Tibial artery (tissue), 4 donors: ENCODE measurements at regions not wholly inside any gene's neighbourhood (a gene's known extent, or its start where the extent isn't known, plus 50 kb on each side); places are given as distances from the start of the nearest gene placed in this dataset.

ENCODE experiments used
- DNase-seq, 2 donors: peaks; one replicate each; pipeline ENCODE4 v3.0.0-alpha.2; 2019
- H3K27ac ChIP-seq, 2 donors: fragments of 200-600 bp; sonication (generic) in 1 of 2; 1 replicate in 1 of 2; 2 replicates in 1 of 2; pipeline ENCODE4 v1.5.1; 2018 to 2019; ENCODE audit warnings: mild to moderate bottlenecking in 1 of 2
- H3K27me3 ChIP-seq, 2 donors: fragments of 200-600 bp; sonication (generic) in 1 of 2; one replicate each; pipeline versions ENCODE4 v1.5.1 to v1.6.0; 2016 to 2019
- H3K36me3 ChIP-seq, 3 donors: fragments of 200-600 bp; sonication (generic) in 2 of 3; one replicate each; pipeline ENCODE4 v1.5.1; 2016 to 2019; ENCODE audit warnings: mild to moderate bottlenecking in 2 of 3
- H3K4me1 ChIP-seq, 4 donors: fragments of 200-600 bp; sonication (generic) in 2 of 4; 1 replicate in 3 of 4; 2 replicates in 1 of 4; pipeline ENCODE4 v1.5.1; 2016 to 2019
- H3K4me3 ChIP-seq, 2 donors: fragments of 200-600 bp; sonication (generic) in 1 of 2; 1 replicate in 1 of 2; 2 replicates in 1 of 2; pipeline ENCODE4 v1.5.1; 2018 to 2019; ENCODE audit warnings: mild to moderate bottlenecking in 2 of 2
- H3K9me3 ChIP-seq, 3 donors: fragments of 200-600 bp; sonication (generic) in 1 of 3; one replicate each; pipeline ENCODE4 v1.5.1; 2016 to 2019
- intact Hi-C: fragments of 100-400 bp; cut with DNase I; formaldehyde crosslinking; loops from one replicate; pipeline ENCODE4 v1.15.0; 2023; ENCODE audit warnings: low total_unique reads
- TF ChIP-seq, protein P1 (sequence below), 2 experiments: fragments of 200-600 bp in 1 of 2; fragments of 450-650 bp in 1 of 2; IDR thresholded peaks; one replicate each; pipeline ENCODE4 v1.5.1; 2017 to 2019; ENCODE audit warnings: antibody characterized with exemption in 2 of 2, mild to moderate bottlenecking in 1 of 2, moderate library complexity in 1 of 2

DNA sequence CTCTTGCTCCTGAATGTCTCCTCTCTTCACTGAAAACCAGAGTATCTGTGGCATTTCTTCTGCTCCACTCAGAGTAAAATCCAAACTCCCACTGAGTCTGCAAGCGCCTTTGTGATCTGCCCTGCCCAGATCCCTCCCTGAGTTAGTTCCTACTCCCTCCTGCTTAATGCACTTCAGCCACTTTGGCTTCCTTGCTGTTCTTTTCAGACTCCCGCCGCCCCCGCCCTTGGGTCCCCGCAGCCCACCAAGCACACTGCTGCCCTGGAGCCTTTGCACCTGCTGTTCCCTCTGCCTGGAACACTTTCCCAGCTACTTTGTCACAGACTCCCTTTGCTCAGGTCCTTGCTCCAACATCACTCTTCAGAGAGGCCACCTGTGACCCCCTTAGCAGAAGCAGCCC is 127.2 kb upstream of the SLC25A48 start:
- Histone ChIP-seq H3K27ac (no peak overlapping the region), H3K36me3 (no peaks in the 10 kb centered on the region), H3K9me3 (no peaks in the 10 kb centered on the region), H3K4me1 (no peaks in the 10 kb centered on the region), H3K27me3 (peaks cover 0 to 4% of the 10 kb centered on the region in 2 donors), H3K4me3 (no peak overlapping the region)
- intact Hi-C loops, result no loop called here
- TF ChIP-seq, protein P1, sequence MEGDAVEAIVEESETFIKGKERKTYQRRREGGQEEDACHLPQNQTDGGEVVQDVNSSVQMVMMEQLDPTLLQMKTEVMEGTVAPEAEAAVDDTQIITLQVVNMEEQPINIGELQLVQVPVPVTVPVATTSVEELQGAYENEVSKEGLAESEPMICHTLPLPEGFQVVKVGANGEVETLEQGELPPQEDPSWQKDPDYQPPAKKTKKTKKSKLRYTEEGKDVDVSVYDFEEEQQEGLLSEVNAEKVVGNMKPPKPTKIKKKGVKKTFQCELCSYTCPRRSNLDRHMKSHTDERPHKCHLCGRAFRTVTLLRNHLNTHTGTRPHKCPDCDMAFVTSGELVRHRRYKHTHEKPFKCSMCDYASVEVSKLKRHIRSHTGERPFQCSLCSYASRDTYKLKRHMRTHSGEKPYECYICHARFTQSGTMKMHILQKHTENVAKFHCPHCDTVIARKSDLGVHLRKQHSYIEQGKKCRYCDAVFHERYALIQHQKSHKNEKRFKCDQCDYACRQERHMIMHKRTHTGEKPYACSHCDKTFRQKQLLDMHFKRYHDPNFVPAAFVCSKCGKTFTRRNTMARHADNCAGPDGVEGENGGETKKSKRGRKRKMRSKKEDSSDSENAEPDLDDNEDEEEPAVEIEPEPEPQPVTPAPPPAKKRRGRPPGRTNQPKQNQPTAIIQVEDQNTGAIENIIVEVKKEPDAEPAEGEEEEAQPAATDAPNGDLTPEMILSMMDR (IDR thresholded peaks at IDR 0.05), result no peak
- no peak for DNase-seq

DNA sequence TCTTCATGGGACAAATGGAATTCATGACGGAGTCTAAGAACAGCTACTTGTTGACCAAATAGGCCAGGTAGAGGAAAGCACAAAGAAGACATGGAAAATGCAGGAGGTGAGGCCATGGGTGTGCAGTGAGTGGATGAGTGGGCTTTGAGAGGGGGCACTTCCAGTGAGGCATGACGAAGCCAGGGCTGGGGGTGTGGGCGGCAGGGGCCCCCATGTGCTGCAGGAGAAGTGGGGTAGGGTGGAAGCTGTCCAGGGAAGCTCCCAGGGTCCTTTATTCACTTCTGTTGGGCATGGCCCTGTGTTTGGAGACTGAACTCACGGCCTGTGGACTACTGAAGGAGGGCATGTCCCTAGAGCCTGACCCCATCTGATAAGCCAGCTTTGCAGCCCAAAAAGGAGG is 127.6 kb upstream of the SLC25A48 start:
- H3K4me3 ChIP-seq, result no peak overlapping the region
- no peak for DNase-seq
- H3K4me1 ChIP-seq, result no peaks in the 10 kb centered on the region
- intact Hi-C loops, result no loop called here
- no peaks in the 10 kb centered on the region for H3K36me3 ChIP-seq
- no peak overlapping the region for H3K27ac ChIP-seq
- no peaks in the 10 kb centered on the region for H3K9me3 ChIP-seq
- TF ChIP-seq, protein P1 (IDR thresholded peaks at IDR 0.05), result no peak
- peaks cover 0 to 4% of the 10 kb centered on the region in 2 donors for H3K27me3 ChIP-seq

DNA sequence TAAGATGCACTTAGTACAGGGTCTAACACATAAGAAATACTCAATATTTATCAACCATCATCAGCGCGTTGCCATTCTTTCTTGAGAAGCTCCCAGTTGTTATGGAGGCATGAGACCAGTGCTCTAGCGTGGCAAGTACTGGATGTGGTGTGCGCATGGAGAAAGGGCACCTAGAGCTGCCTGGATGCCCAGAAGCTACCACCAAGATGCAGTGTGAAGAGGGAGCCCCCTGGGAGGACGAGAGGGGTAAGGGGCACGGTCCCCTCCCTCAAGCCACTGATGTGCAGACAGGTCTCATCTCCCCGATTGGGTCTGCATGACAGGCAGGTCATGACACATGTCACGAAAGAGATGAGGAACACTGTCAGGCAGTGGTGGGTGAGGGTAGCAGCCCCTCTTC is 127.7 kb upstream of the CXCL14 start:
- Histone ChIP-seq H3K9me3 (no peaks in the 10 kb centered on the region), H3K27me3 (peaks cover 0 to 4% of the 10 kb centered on the region in 2 donors), H3K4me1 (no peaks in the 10 kb centered on the region), H3K36me3 (no peaks in the 10 kb centered on the region), H3K4me3 (no peak overlapping the region), H3K27ac (no peak overlapping the region)
- no peak for DNase-seq
- TF ChIP-seq, protein P1 (IDR thresholded peaks at IDR 0.05), result no peak
- intact Hi-C loops, result no loop called here

DNA sequence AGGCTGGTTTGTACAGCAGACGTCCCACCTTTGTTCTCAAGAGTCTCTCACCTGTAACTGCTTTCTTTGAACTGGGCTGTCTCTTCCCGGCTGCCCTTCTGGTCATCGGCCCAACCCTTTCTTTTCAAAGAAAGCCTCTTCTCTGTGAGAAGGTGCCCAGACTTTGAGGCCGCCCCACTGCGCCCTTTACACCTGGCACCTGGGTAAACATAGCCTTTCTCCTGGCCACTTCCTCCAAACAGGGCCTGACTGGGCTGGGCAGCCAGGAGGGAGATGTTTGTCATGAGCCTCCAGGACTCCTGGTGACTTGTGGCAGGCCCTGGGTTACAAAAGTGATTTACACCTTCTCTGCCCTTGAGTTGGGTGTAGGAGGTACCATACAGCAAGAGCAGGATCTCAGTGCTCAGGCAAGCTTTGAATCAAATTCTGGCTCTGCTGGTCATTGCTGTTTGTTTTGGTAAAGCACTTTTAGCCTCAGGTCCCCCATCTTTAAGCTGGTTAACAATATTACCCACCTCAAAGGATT is 127.2 kb upstream of the CXCL14 start:
- DNase-seq, result no peak
- Histone ChIP-seq H3K27ac (no peak overlapping the region), H3K4me3 (no peak overlapping the region), H3K27me3 (peaks cover 0 to 4% of the 10 kb centered on the region in 2 donors), H3K4me1 (no peaks in the 10 kb centered on the region), H3K36me3 (no peaks in the 10 kb centered on the region), H3K9me3 (no peaks in the 10 kb centered on the region)
- TF ChIP-seq, protein P1 (IDR thresholded peaks at IDR 0.05), result no peak
- intact Hi-C loops, result no loop called here

DNA sequence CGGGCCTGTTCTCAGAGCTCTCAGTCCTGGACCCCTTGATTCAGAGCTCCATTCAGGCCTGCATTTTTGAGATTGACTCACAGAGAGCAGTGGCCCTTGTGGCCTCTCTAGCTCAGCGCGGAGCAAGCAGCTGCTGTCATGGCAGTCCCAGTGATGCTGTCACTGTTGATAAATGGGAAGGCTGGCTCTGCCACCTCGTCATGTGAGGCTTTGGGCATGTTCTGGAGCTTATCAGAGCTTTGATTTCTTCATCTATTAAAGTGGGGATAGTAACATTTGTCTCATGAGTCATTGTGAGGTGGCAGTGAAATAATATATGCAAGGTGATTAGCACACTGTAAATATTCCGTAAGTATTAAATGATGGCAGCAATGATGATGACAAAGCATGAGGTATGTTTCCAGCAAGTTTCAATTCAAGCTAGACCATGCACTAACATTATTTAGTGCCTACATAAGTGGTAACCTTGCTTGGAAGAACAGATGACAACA is 126.4 kb upstream of the CXCL14 start:
- Histone ChIP-seq H3K4me3 (no peak overlapping the region), H3K9me3 (no peaks in the 10 kb centered on the region), H3K36me3 (no peaks in the 10 kb centered on the region), H3K4me1 (no peaks in the 10 kb centered on the region), H3K27me3 (peaks cover 0 to 4% of the 10 kb centered on the region in 2 donors), H3K27ac (no peak overlapping the region)
- no peak for DNase-seq
- TF ChIP-seq, protein P1 (IDR thresholded peaks at IDR 0.05), result no peak
- intact Hi-C loops, result no loop called here

DNA sequence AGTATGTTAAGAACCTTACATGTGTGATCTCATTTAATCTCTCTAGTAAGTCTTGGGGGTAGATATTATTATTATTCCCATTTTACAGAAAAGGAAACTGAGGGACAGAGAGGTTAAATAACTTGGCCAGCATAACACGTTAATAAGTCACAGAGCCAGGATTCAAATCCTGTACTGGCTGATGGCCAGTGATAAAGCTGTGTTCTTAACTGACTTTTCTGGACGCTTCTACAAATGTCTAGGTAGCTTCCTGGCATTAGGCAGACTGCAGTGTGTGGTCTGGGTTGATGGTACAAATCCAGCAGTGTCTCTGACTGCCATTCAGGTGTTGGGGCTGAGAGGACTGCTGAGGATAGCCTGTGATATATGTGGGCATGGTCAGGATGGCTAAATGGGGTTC is 125.8 kb upstream of the CXCL14 start:
- TF ChIP-seq, protein P1 (IDR thresholded peaks at IDR 0.05), result no peak
- H3K9me3 ChIP-seq, result no peaks in the 10 kb centered on the region
- intact Hi-C loops, result no loop called here
- no peaks in the 10 kb centered on the region for H3K4me1 ChIP-seq
- peaks cover 0 to 4% of the 10 kb centered on the region in 2 donors for H3K27me3 ChIP-seq
- no peak for DNase-seq
- H3K27ac ChIP-seq, result no peak overlapping the region
- no peak overlapping the region for H3K4me3 ChIP-seq
- no peaks in the 10 kb centered on the region for H3K36me3 ChIP-seq
